DND-41 (cell line): ENCODE measurements at regions not wholly inside any gene's neighbourhood (a gene's known extent, or its start where the extent isn't known, plus 50 kb on each side); places are given as distances from the start of the nearest gene placed in this dataset.

Experiments
- EZH2 ChIP-seq: IDR thresholded peaks from 3 replicates; pipeline ENCODE4 v1.6.1; 2012; ENCODE audit warnings: borderline replicate concordance, low read depth, mild to moderate bottlenecking, moderate library complexity, low read length, inconsistent platforms; ENCODE audit not compliant: severe bottlenecking
- TF ChIP-seq, protein P1 (sequence below): IDR thresholded peaks from 2 replicates; pipeline ENCODE4 v1.5.1; 2012; ENCODE audit warnings: borderline replicate concordance, low read length, moderate library complexity, mild to moderate bottlenecking; ENCODE audit not compliant: poor library complexity, severe bottlenecking; ENCODE audit errors: extremely low read depth

GRCh38 chrY:7719271-7719670, 807.7 kb upstream of the AMELY start:
- TF ChIP-seq, protein P1, sequence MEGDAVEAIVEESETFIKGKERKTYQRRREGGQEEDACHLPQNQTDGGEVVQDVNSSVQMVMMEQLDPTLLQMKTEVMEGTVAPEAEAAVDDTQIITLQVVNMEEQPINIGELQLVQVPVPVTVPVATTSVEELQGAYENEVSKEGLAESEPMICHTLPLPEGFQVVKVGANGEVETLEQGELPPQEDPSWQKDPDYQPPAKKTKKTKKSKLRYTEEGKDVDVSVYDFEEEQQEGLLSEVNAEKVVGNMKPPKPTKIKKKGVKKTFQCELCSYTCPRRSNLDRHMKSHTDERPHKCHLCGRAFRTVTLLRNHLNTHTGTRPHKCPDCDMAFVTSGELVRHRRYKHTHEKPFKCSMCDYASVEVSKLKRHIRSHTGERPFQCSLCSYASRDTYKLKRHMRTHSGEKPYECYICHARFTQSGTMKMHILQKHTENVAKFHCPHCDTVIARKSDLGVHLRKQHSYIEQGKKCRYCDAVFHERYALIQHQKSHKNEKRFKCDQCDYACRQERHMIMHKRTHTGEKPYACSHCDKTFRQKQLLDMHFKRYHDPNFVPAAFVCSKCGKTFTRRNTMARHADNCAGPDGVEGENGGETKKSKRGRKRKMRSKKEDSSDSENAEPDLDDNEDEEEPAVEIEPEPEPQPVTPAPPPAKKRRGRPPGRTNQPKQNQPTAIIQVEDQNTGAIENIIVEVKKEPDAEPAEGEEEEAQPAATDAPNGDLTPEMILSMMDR, result no peak
- TF ChIP-seq EZH2, result no peak
